IPS-NIHi11 (cell line): ENCODE measurements at regions not wholly inside any gene's neighbourhood (a gene's known extent, or its start where the extent isn't known, plus 50 kb on each side); places are given as distances from the start of the nearest gene placed in this dataset.
"Not testable (repeated sequence)": the region's sequence is repeated elsewhere in the genome, so short reads cannot be mapped to it uniquely, and the experiment has no call there.

ENCODE experiments used
- DNase-seq: peaks from one replicate; pipeline ENCODE4 v3.0.0; 2012; ENCODE audit warnings: mixed read lengths, low spot score

DNA sequence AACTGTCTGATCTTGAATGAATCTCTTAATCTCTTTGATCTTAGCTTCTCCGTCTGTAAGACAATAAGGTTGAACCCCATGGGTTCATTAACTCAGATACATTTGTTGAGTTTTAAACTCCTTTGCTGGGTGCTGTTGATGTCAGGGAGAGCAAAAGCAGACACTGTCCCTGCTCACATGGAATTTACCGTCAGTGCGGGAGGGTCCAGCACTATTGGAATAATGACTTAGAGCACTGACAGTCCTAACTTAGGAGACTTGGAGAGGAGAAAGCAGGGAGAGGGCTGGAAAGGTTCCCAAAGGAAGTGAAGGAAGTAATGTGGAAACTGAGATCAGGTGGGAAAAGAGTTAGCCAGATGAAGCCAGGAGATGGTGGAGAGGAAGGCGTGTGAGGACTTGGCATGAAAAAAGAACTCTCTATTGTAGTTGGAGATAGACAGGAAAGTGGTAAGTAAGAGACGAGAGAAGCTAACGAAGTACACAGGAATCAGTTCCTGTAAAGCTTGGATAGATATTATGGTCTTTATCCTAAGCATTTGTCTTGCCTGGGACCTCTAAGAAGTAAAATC lies 141.4 kb upstream of the SERTAD2 start:
- DNase-seq: no peak

DNA sequence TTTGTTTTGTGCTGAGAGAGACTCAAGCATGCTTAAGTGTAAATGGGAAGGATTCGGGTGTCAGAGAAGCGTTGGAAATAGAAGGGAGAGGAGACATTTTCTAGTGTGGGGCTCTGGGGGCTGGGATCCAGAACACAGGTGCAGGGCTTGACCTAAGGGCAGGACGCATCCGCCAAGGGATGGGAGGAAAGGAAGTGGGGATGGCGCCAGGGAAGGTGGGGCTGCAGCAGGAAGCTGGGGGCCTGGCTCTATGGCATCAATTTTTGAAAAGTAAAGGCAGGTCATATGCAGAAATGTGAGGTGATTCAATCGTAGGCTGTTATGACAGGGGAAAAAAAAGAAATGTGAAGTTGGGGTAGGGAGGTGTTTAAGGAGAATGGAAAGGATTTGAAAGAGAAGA lies 143.2 kb upstream of the SERTAD2 start:
- DNase-seq: no peak

DNA sequence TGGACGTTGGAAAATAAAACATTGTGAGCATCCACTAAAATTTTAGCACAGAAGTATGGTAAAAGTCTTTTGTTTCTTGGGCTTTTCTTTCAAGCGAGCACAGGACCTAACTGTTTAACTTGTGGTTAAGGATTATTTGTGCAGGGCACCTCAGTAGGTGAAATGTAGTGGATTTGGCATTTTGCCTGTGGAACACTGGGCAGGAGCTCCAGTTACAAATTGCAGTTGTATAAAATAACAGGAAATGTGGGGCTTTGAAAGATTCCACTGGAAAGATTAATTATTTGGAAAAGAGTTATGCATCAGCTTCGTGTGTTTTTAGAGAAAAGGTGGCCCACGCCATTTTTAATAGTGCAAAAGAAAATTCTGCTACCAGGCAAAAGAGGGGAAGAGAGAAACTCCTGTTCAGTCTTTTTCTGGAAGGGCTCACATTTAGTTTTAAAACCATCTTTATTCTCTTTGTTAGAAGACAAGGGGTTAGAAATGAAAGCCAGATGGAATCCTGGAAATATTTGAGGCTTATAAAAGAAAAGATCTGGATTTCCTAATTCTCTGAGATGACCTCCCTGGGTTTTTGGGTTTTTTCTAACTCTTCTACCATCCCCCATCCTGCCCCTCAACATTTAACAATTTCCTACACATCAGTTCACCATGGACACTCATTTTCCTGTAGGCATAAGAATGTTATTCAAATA lies 144.3 kb upstream of the SERTAD2 start:
- peak; percentile 29 for DNase-seq

DNA sequence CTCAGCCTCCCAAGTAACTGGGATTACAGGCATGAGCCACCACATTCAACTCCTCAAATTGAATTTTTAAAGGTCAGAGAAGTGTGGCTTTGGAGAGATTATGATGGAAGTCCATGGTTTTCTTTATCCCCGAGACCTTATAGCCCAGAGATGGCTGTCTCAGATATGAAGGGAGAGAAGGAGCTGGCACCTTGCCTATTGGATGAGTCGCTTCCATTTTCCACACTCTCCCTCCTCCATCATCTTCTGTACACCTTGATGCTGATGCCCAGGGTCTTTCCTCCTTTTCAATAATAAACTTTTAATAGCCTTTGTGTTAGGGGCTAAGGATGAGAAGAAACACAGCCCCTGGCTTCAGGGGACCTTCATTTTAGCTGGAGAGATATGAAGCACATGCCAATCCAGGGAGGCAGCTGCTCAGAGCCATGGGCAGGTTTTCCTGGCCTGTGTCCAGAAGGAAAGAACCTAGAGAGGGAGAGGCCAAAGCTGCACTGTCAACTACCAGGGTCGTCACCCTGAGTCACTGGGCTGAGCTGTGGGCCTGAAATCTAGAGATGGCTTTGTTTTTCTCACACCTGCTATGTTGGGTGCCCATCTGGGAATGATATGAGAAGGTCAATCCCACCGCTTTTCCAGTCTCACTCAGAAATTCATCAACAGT lies 146.0 kb upstream of the SERTAD2 start:
- DNase-seq: no peak

DNA sequence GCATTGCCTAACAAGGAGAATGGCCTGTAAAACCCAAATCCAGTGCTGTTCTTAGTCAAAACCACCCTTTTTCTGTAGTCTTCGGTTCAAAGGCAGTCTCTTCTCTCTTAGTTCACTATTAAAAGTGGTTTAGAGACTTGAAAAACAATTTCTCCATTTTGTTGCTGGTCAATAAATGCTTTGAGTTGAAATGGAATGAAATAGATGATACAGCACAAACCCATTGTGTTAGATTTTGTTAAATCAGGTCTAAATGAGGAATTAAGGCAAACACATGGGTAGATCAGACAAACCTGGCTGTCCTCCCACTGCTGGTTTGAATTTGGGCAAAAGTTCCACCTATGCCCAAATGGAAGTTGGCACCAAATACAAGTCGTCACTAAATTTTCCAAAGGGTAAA lies 150.1 kb upstream of the SERTAD2 start:
- no peak for DNase-seq

DNA sequence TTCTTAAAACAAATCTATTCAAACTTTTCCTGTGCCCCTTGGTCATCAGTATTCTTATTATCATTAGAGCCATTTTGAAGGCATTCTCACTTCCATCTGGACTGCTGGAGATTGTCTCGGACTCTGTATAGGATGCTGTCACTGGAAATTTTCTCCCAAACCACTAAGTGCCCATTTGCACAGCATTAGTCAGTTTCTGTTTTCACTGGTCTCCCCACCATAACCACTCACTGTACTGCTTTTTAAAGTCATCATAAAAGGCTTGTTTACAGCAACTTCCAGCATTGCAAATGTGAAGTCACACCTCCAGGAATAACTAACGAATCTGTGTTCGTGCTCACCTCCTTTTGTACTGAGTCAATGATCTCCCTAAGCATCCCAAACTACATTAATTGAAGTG lies 150.9 kb upstream of the SERTAD2 start:
- DNase-seq: no peak

DNA sequence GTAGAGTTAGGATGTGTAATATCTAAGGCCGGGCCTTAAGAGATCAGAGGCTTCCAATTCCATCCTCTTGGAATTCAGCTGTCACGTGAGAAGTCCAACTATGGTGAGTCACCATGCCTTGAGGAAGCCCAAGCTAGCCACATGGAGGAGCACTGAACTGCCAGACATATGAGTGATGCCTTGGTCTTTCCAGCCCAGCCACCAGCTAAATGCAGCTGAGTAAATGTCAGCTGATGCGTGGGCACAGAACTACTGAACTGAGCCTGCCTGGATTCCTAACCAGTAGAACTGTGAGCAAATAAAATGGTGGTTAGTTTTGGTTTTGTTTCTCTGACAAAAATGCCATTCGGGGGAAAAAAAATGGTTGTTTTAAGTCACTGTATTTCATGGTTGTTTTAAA lies 153.7 kb upstream of the SERTAD2 start:
- no peak for DNase-seq

DNA sequence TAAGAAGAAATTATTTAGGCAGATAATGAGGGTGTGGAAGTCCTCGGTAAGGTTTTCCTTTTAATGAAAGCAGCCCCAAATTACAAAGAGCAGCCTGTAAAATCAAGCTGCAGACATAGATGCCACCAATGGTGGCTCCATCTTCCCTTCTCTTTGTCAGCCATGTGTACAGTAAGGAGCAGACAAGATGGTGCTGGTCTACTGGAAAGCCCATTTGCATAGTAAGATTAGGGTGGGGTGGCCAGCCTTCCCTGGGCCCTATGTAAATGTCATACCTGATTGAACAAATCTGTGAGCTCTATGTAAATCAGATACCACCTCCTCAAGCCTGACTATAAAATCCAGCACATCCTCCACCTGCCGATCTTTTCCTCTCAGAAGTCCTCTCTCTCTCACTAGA lies 154.4 kb upstream of the SERTAD2 start:
- DNase-seq: no peak

DNA sequence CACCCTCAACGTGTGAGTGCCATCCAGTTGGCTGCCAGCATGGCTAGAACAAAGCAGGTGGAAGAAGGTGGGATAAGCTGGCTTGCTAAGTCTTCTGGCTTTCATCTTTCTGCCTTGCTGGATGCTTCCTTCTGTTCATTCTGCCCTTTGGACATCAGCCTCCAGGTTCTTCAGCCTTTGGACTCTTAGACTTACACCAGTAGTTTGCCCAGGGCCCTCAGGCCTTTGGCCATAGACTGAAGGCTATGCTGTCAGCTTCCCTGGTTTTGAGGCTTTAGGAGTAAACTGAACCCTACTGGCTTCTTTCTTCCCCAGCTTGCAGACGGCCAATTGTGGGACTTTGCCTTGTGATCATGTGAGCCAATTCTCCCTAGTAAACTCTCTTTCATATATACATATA lies 155.0 kb upstream of the SERTAD2 start:
- no peak for DNase-seq

DNA sequence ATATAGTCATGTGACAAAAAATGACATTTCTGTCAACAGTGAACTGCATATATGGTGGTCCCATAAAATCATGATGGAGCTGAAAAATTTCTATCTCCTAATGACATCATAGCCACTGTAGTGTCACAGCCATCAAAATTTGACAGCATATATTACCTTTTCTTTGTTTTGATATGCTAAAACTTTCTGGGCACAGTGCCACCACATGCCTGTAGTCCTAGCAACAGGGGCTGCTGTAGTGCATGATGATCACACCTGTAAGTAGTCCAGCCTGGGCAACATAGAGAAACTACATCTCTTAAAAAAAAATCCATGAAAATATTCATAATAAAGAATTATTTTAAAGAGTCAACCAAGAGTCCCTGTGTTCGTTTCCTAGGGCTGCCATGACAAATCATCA lies 155.5 kb upstream of the SERTAD2 start:
- DNase-seq: no peak

DNA sequence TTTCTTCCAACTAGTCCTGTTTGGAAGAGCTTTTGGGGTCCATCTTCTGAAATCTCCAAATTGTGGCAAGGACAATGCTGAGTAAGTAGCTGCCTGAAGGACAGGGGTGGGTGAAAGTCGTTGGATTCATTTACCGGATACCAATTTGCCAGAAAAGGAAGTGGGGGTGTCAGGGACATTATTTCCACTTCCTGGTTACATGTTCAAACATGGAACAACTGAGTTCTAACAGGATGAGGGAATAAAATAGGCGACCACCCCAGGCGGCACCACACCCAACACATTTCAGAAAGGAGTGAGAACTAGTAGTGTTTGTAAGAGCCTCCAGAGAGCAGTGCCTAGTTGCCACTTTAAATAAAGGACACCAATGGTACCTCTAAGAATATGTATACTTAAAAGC lies 158.6 kb upstream of the SERTAD2 start:
- no peak for DNase-seq

DNA sequence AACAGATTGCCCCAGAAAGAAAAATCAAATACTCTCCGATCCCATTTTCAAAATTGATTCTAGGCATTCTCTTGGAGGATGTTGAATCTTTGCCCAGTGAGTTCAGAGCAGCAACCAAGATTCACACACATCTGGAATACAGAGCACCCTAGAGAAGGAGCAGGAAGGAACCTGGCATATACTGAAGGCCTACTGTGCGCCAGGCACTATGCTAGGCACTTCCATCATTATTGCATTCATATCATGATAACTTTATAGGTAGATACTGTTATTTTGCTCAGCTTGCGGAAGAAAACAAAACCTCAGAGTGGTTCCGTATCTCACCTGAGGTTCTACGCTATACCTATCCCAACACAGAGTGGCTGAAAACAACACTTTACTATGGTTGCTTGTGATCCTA lies 160.3 kb upstream of the SERTAD2 start:
- DNase-seq: no peak

DNA sequence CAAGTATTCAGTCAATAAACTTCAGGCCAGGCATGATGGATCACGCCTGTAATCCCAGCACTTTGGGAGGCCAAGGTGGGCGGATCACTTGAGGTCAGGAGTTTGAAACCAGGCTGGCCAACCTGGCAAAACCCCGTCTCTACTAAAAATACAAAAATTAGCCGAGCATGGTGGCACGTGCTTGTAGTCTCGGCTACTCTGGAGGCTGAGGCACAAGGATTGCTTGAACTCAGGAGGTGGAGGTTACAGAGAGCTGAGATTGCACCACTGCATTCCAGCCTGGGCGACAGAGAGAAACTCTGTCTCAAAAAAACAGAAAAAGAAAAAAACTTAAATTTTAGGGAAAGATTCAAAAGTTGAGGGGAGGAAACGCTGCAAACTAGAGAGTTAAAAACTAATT lies 162.8 kb upstream of the SERTAD2 start:
- DNase-seq: not testable (repeated sequence)

DNA sequence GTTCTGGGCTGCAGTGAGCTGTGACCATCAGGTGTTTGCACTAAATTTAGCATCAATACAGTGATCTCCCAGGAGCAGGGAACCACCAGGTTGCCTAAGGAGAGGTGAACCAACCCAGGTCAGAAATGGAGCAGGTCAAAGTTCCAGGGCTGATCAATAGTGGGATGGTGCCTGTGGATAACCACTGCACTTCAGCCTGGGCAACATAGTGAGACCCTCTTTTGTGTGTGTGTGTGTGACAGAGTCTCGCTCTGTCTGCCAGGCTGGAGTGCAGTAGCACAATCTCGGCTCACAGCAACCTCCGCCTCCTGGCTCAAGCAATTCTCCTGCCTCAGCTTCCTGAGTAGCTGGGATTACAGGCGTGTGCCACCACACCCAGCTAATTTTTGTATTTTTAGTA lies 163.7 kb upstream of the SERTAD2 start:
- DNase-seq: no peak

DNA sequence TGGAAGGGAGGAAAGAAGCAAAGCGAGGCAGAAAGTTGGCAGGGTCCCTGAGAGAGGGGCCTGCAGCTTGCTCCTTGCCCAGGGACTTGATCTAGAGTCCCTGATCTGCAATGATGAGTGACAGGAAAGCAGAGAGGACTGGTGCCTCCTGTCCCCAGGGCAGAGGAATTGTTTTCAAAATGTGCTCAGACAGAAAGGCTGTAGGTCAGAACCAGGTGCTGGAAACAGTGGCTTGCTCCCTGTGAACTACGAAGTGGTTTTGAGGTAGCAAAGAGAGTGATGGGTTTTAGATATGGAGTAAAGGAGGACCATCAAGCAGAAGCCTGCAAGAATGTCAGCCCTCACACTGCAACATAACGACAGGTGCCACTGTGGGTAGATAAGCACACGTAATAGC lies 164.9 kb upstream of the SERTAD2 start:
- no peak for DNase-seq

DNA sequence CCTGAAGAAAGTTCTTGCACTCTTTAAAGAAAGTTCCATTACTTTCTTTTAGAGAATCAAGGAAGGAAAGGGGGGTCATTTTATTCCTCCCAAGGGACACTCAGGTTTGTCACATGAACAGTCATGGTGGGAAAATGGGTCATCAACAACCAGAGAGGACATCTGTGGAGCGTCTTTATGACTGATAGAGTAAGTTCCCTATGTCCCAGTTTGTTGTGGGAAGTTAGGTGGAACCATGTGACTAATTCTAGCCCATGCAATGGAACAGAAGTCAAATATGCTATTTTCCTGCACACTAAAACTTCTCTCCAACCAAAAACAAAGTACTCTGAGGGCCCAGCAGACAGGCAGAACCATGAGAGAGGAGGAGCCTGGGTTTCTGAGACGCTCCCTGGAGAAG lies 165.6 kb upstream of the SERTAD2 start:
- DNase-seq: no peak

DNA sequence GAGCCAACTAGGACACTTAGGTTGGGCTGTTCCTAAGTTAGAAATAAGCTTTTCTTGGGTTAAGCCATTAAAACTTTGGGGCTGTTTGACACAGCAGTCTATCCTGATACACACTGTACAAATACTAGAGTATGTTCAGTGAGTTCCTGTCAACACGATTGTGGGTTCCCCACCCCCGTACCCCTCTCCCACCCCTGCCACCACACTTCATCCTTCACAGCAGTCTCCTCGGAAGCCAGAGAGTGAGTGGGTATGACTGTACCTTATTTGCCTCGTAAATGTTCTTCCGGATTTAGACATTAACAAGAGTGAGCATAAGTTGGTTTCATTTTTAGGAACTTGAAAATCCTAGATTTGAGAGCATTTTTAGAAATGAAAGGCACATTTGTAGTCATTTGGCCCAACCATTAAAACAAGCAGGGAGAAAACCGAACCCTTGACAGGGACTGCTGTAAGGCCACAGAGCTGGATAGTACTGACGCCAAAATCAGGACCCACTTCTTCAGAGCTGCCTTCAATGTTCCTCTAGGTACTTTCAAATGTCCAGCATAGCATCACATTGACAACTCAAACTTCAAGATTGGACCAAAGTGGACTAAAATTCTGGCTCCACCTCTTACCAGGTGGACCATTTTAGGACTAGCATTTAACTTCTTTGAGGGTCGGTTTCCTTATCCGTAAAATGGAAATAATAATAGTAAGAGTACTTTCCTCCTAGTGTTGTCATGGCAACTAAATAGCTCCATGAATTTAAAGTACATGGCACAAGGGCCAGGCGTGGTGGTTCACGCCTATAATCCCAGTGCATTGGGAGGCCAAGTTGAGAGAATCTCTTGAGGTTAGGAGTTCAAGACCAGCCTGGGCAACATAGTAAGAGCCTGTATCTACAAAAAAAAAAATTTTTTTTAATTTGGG lies 166.3 kb upstream of the SERTAD2 start:
- DNase-seq: no peak

DNA sequence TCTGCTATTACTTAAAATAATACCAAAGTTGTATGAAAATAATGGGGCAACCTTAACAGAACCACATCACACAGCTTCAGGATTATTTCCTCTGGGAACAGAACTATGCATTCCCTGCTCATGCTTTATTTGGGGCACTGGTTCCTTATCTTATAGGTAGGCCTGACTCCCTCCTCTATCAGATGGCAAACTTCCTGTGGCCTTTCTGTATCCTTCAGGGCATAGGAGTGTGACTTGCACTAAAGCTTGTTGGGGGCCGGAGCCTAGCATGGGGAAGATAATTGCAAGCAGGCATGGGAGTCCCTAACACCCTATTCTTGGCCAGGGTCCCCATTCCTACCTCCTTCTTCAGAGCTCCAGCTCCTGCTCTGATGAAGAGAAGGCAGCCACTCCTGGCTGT lies 167.2 kb upstream of the SERTAD2 start:
- DNase-seq: no peak

DNA sequence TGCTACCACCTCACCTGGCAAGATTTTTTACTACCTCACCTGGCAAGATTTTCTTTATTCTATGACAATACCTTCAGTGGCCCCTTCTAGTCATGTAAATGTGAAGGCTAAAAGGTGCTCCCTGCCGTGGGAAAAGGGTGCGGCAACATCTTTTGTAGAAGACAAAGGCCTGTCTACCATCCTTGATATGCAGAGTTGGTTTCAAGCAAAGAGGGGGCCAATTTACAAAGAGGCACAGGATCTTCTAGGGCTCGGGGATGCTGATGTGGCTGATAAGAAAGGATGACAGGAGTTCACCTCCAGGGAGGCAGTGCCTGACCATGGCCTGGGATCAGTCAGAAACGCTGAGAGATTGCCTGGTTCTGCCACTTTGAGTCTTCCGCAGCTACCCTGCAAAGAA lies 165.4 kb upstream of the SLC1A4 start:
- peak; percentile 34 for DNase-seq

DNA sequence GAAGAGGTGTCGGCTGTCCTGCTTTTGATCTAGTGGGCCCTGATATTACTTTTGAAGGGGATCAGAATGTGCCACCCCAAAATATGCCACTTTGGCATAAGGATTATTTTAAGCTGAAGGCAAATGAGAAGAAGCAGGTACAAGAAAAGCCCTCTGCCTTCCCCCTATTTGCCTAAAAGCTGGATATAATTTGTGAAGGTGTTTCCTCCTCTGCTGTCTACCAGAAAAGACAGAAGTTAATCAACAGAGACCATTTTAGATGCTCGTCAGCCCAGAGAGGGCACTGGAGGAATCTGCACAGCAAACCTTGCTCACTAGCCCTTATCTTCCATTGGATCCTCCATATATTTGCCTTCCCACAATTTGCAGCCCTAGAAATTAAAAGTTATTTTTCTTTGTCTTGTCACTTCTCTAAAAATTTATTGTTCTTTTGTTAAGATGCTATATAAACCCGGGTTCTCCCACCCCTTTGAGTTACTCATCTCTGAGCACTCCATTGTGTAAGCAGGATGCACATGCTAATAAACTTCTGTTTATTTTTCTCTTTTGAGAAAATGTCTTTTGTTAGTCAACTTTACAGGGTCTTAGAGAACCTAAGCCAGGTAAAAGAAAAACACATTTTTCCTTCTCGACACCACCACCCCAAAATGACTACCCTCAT lies 163.2 kb upstream of the SLC1A4 start:
- DNase-seq: no peak

DNA sequence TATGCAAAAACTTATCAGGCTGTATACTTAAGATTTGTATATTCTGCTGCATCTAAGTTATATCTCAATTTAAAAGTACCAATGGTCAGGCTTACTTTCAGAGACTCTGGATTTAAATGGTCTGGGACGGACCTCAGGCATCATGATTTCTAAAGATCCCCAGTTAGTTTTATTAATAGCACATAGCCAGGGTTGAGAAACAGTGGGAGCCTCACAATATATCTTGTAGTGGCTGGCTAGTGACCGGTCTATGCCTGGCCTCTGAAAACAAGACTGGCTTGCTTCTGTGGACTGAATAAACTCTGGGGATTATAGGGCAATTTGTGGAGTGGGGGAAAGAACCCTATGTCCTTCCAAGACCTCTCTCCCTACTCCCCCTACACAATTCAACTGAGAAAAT lies 162.5 kb upstream of the SLC1A4 start:
- DNase-seq: no peak

DNA sequence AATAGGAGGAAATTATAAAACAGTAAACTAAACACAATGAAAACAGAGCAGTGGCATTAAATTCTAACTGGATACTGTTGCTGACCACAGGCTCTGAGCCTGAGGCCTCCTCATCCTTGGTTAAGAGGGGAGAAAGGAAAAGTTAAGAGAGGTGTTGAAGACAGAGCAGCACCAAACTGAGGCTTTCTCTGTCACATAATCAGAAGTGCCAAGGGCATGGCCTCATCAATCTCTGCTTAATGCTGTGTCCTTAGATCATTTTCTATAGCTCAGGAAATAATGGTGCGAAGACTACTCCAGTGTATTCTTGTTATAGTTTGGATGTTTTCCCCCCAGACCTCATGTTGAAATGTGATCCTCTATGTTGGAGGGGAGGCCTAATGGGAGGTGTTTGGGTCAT lies 160.9 kb upstream of the SLC1A4 start:
- DNase-seq: no peak
